Right cardiac atrium (tissue), 5 donors: ENCODE measurements at regions not wholly inside any gene's neighbourhood (a gene's known extent, or its start where the extent isn't known, plus 50 kb on each side); places are given as distances from the start of the nearest gene placed in this dataset.

Experiments used
- ATAC-seq, 2 donors: fragments of 200-7000 bp; cut with Tn5 transposase; one replicate each; pipeline versions ENCODE4 v1.8.0 to v1.9.1; 2020; ENCODE audit warnings: moderate library complexity in 2 of 2, mild to moderate bottlenecking in 1 of 2
- DNase-seq, 3 donors: peaks; one replicate each; pipeline ENCODE4 v3.0.0-alpha.2; 2020
- H3K27ac ChIP-seq: one replicate; pipeline ENCODE4 v1.5.1; 2013; ENCODE audit warnings: mild to moderate bottlenecking, low read length, control low read depth, moderate library complexity
- H3K27me3 ChIP-seq: one replicate; pipeline ENCODE4 v1.6.1; 2013; ENCODE audit not compliant: control insufficient read depth, insufficient read depth
- H3K4me1 ChIP-seq: one replicate; pipeline ENCODE4 v1.6.1; 2013; ENCODE audit warnings: low read length; ENCODE audit not compliant: control insufficient read depth, insufficient read depth
- H3K4me3 ChIP-seq: one replicate; pipeline ENCODE4 v1.5.1; 2013; ENCODE audit warnings: low read length, control low read depth
- H3K9me3 ChIP-seq: one replicate; pipeline ENCODE4 v1.6.1; 2013; ENCODE audit warnings: low read length; ENCODE audit not compliant: control insufficient read depth
- WGBS: extraction: QIAGEN DNeasy Blood & Tissue Kit; methylation state at CpG from one replicate; pipeline ENCODE4 v1.1.7; 2013; 5-methylcytosine and 5-hydroxymethylcytosine counted together
- intact Hi-C, 4 donors: fragments of 100-400 bp; cut with DNase I; formaldehyde crosslinking; loops; one replicate each; pipeline versions ENCODE4 v1.11.0 to v1.14.0; 2022 to 2023
- donor health status: healthy with polysubstance abuse.
- donor health status: DM: no; HTN: yes; CAD: no.
- donor health status: DM: no; HTN: no; CAD: no.
- donor health status: DM: no; HTN: yes; CAD: no; lungs with severe emphysema.
- donor health status: DM: yes; HTN: yes; CAD: no.

DNA sequence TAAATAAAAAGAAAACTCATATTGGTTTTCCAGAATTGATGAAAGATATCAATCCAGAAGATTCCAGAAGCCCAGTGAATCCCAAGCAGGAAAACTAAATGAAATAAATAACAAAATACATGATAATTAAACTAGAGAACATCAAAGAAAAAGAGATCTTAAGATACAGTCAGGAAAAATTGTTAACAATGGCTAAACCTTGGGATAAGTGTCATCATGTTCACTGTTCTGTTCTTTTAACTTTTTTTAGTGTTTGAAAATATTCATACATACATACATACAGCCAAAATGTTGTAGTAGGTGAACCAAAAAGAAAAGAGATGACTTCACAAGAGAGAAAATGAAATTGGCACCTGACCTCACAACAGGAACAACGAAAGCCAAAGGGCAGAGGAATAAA lies 72.2 kb upstream of the MYCN start:
- H3K9me3 ChIP-seq: no peaks in the 10 kb centered on the region
- ATAC-seq: no peak
- WGBS: 85% methylated on average over 1 of the region's 1 CpG
- H3K27ac ChIP-seq: no peak overlapping the region
- no peak overlapping the region for H3K4me3 ChIP-seq
- no peaks in the 10 kb centered on the region for H3K4me1 ChIP-seq
- intact Hi-C loops: no loop called here
- DNase-seq: no peak
- no peaks in the 10 kb centered on the region for H3K27me3 ChIP-seq

DNA sequence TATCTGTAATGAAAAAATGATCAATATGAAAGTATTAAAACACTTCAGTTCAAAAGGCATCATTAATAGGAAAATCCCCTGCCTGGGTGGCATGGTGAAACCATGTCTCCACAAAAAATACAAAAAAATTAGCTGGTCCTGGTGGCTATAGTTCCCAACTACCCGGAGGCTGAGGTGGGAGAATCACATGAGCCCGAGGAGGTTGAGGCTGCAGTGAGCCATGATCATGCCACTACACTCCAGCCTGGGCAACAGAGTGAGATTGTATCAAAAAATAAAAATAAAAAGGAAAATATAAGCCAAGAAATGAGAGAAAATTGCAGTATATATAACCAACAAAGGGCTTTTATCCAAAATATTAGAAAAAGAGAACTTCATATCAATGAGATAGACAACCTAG lies 71.6 kb upstream of the MYCN start:
- H3K4me3 ChIP-seq: no peak overlapping the region
- DNase-seq (no peak), ATAC-seq (no peak)
- WGBS: 85% methylated on average over 2 of the region's 2 CpGs
- no peaks in the 10 kb centered on the region for H3K27me3 ChIP-seq
- no peak overlapping the region for H3K27ac ChIP-seq
- H3K9me3 ChIP-seq: no peaks in the 10 kb centered on the region
- no peaks in the 10 kb centered on the region for H3K4me1 ChIP-seq
- intact Hi-C loops: no loop called here

- ATAC-seq (no peak), DNase-seq (no peak)
- H3K27ac ChIP-seq: no peak overlapping the region
- H3K9me3 ChIP-seq: no peaks in the 10 kb centered on the region
- no peak overlapping the region for H3K4me3 ChIP-seq
- WGBS: 88% methylated on average over 3 of the region's 3 CpGs
- no peaks in the 10 kb centered on the region for H3K4me1 ChIP-seq
- no peaks in the 10 kb centered on the region for H3K27me3 ChIP-seq
- intact Hi-C loops: no loop called here
Observed at GRCh38 chr2:15869396-15869795, 71.0 kb upstream of the MYCN start.

GRCh38 chr2:15869871-15870270 lies 70.5 kb upstream of the MYCN start:
- no peaks in the 10 kb centered on the region for H3K27me3 ChIP-seq
- WGBS: 92% methylated on average over 13 of the region's 13 CpGs
- H3K4me1 ChIP-seq: no peaks in the 10 kb centered on the region
- H3K4me3 ChIP-seq: no peak overlapping the region
- intact Hi-C loops: no loop called here
- no peaks in the 10 kb centered on the region for H3K9me3 ChIP-seq
- ATAC-seq (no peak), DNase-seq (no peak)
- H3K27ac ChIP-seq: no peak overlapping the region

- Histone ChIP-seq H3K9me3 (no peaks in the 10 kb centered on the region), H3K4me1 (no peaks in the 10 kb centered on the region), H3K27me3 (no peaks in the 10 kb centered on the region), H3K27ac (no peak overlapping the region), H3K4me3 (no peak overlapping the region)
- intact Hi-C loops: no loop called here
- 92% methylated on average over 5 of the region's 5 CpGs for WGBS
- ATAC-seq: no peak
- no peak for DNase-seq
Observed at GRCh38 chr2:15870565-15870964, 69.8 kb upstream of the MYCN start.

GRCh38 chr2:15871239-15871783 lies 69.0 kb upstream of the MYCN start:
- no peak for DNase-seq
- no peak overlapping the region for H3K27ac ChIP-seq
- ATAC-seq: no peak
- H3K4me1 ChIP-seq: no peaks in the 10 kb centered on the region
- H3K9me3 ChIP-seq: no peaks in the 10 kb centered on the region
- intact Hi-C loops: no loop called here
- no peaks in the 10 kb centered on the region for H3K27me3 ChIP-seq
- no peak overlapping the region for H3K4me3 ChIP-seq
- 82% methylated on average over 3 of the region's 3 CpGs for WGBS

DNA sequence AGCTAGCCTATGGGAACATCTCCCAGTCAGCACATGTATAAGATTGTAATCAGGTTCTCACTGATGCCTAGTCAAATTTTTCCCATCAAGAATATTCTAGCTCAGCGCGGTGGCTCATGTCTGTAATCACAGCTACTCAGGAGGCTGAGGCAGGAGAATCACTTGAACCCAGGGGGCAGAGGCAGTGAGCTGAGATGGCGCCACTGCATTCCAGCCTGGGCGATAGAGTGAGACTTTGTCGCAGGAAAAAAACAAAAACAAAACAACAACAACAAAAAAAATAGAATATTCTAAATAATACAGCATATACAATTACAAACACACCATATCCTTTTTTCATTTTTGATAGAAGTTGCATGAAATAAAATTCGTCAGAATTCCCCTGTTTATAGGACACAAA lies 67.5 kb upstream of the MYCN start:
- DNase-seq (no peak), ATAC-seq (no peak)
- Histone ChIP-seq H3K27me3 (no peaks in the 10 kb centered on the region), H3K4me3 (no peak overlapping the region), H3K4me1 (no peaks in the 10 kb centered on the region), H3K9me3 (no peaks in the 10 kb centered on the region), H3K27ac (no peak overlapping the region)
- intact Hi-C loops: no loop called here
- 95% methylated on average over 6 of the region's 6 CpGs for WGBS

- ATAC-seq: no peak
- H3K4me1 ChIP-seq: no peaks in the 10 kb centered on the region
- no peak overlapping the region for H3K27ac ChIP-seq
- WGBS: 83% methylated on average over 3 of the region's 3 CpGs
- H3K9me3 ChIP-seq: no peaks in the 10 kb centered on the region
- no peak for DNase-seq
- no peaks in the 10 kb centered on the region for H3K27me3 ChIP-seq
- no peak overlapping the region for H3K4me3 ChIP-seq
- intact Hi-C loops: no loop called here
Observed at GRCh38 chr2:15874321-15874720, 66.0 kb upstream of the MYCN start.

DNA sequence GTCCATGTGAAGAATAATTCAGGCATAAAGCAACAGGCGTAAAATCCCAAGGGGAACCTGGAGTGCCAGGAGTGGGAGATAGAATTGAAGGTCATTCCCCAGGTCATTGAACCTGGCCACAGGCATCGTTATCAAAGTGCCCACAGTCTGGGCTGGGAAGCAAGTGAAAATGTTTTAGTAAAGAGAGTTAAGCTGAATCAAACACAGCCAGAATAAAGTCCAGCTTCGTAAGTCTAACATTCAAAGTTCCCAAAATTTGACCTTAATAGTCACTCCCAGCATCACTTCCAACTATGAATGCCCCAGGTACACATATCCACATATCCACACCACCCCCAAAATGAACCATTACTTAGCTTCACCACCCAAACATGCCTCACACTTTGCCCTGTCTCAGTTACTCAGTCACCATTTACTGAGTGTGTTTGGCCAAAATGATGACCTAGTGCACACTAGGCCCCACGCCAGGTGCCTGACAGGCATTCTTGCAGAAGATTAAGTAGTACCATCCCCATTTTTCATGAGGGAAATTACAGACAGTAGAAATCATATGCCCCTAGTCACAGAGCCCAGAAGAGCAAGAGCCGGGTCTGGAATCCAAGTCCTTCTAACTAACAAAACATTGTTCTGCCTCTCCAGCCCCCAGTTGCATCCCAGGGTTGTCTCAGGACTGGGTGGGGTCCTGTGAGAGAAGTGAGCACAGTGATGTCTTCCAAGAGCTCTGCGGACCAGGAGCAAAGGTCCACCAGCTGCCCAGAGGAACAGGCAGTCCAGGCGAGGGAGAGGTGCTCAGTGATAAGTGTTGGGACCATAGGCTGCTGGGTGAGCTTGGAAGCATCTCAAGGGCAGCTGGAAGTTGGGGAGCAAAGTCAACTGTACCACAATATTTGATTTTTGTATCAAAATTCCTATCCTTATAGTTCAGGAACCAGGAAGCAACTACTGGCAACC lies 65.2 kb upstream of the MYCN start:
- no peaks in the 10 kb centered on the region for H3K4me1 ChIP-seq
- no peaks in the 10 kb centered on the region for H3K27me3 ChIP-seq
- H3K4me3 ChIP-seq: no peak overlapping the region
- H3K27ac ChIP-seq: no peak overlapping the region
- H3K9me3 ChIP-seq: no peaks in the 10 kb centered on the region
- intact Hi-C loops: no loop called here
- no peak for ATAC-seq
- DNase-seq: no peak
- 85% methylated on average over 7 of the region's 7 CpGs for WGBS

- H3K4me3 ChIP-seq: no peak overlapping the region
- H3K4me1 ChIP-seq: no peaks in the 10 kb centered on the region
- WGBS: 91% methylated on average over 3 of the region's 3 CpGs
- ATAC-seq (no peak), DNase-seq (no peak)
- no peak overlapping the region for H3K27ac ChIP-seq
- no peaks in the 10 kb centered on the region for H3K9me3 ChIP-seq
- intact Hi-C loops: no loop called here
- H3K27me3 ChIP-seq: no peaks in the 10 kb centered on the region
Observed at GRCh38 chr2:15875969-15876705, 64.2 kb upstream of the MYCN start.
